ENCODE measurements at regions not wholly inside any gene's neighbourhood (a gene's known extent, or its start where the extent isn't known, plus 50 kb on each side); places are given as distances from the start of the nearest gene placed in this dataset.

DNA sequence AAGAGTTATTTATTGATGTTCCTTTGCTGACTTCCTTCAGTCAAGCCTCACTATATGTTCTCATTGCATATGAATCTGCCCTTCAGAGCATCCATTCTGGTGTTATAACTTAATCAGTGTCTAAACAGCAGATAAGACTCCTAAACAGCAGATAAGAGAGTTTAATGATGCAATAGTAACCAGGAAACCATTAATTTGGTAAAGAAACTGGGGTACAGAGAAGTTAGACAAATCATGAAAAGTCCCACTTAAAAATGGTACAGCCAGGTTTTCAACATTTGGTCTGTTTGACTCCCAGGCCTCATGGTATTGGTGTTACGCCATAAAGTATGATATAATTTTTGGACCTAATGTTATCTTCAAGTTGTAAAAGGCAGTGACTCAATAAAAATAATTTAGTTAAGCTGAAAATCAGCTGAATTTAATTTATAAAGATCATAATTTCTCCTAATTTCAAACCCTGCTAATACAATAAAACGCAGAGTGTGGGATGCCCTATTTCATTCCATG is 127.4 kb upstream of the DST start:
- TF ChIP-seq POLR2A (IDR thresholded peaks at IDR 0.05; ENCODE audit: low read depth) (no peak), CTCF (IDR thresholded peaks at IDR 0.05) (no peak), EP300 (IDR thresholded peaks at IDR 0.05) (no peak)
